ENCODE measurements at regions not wholly inside any gene's neighbourhood (a gene's known extent, or its start where the extent isn't known, plus 50 kb on each side); places are given as distances from the start of the nearest gene placed in this dataset.

- intact Hi-C loops (cut with micrococcal nuclease; ENCODE audit: unreplicated experiment) (no loop called here), in situ Hi-C loops (cut with HindIII; ENCODE audit: extremely low pct_ligation_motif_present, low pct_unique_long_range_greater_than_20kb) (no loop called here)
- no peak overlapping the region for H3K4me3 ChIP-seq (replicated peaks in 1 of 3; ENCODE audit: insufficient read depth in 1 of 3, low read depth in 2 of 3, low read length in 3 of 3)
- H2AFZ ChIP-seq (ENCODE audit: low read length): no peak overlapping the region
- FAIRE-seq (no peak), ATAC-seq (no peak), DNase-seq (ENCODE audit: low spot score) (no peak)
- H3K9ac ChIP-seq (ENCODE audit: insufficient read depth, low read depth, low read length): no peak overlapping the region
- no peak overlapping the region for H3K27ac ChIP-seq (ENCODE audit: extremely low read length, insufficient read depth, low read length)
- WGBS (ENCODE audit: low lambda C conversion rate): 8% methylated on average over 8 of the region's 8 CpGs
- no peak for TF ChIP-seq ZNF33A (CRISPR knock-in tag; IDR thresholded peaks at IDR 0.05; ENCODE audit: borderline replicate concordance)
- TF ChIP-seq MLX (CRISPR knock-in tag; IDR thresholded peaks at IDR 0.05): no peak
- no peak for TF ChIP-seq FIP1L1 (IDR thresholded peaks at IDR 0.05; ENCODE audit: borderline replicate concordance, insufficient read depth, low read depth, low read length)
- TF ChIP-seq KLF13 (CRISPR knock-in tag; IDR thresholded peaks at IDR 0.05): no peak
- no peak for TF ChIP-seq SIN3A (IDR thresholded peaks at IDR 0.05; ENCODE audit: borderline replicate concordance, low read depth, low read length)
- no peak for TF ChIP-seq ZXDC (CRISPR knock-in tag; IDR thresholded peaks at IDR 0.05)
- no peak for TF ChIP-seq HMGXB4 (CRISPR knock-in tag; IDR thresholded peaks at IDR 0.05; ENCODE audit: borderline replicate concordance in 1 of 2, low read depth in 1 of 2)
- H3K4me2 ChIP-seq (ENCODE audit: low read depth, low read length): no peak overlapping the region
- no peaks in the 10 kb centered on the region for H3K27me3 ChIP-seq (ENCODE audit: control insufficient read depth in 1 of 2, insufficient read depth in 2 of 2, low read length in 2 of 2)
- ChIA-PET CTCF (ENCODE audit: low intra/inter-chr PET ratio, low total read pairs) (no interaction called here), POLR2A (no interaction called here)
- BruUV-seq (replicated peaks): no TSS peak
- no peaks in the 10 kb centered on the region for H3K4me1 ChIP-seq (ENCODE audit: insufficient read depth, low read length)
- no peaks in the 10 kb centered on the region for H3K36me3 ChIP-seq (replicated peaks in 1 of 2; ENCODE audit: control insufficient read depth in 1 of 2, insufficient read depth in 2 of 2, low read length in 2 of 2)
- no peaks in the 10 kb centered on the region for H4K20me1 ChIP-seq (ENCODE audit: insufficient read depth, low read length)
- no peaks in the 10 kb centered on the region for H3K79me2 ChIP-seq (ENCODE audit: insufficient read depth, low read length)
- no peaks in the 10 kb centered on the region for H3K9me3 ChIP-seq (ENCODE audit: low read length)
Observed at GRCh38 chr12:97118796-97119375, 211.8 kb downstream of the NEDD1 start.
